ENCODE measurements at regions not wholly inside any gene's neighbourhood (a gene's known extent, or its start where the extent isn't known, plus 50 kb on each side); places are given as distances from the start of the nearest gene placed in this dataset.
A peak's percentile ranks its signal among the peaks of the same experiment; 100 is the strongest.
"Not testable (repeated sequence)": the region's sequence is repeated elsewhere in the genome, so short reads cannot be mapped to it uniquely, and the experiment has no call there.

DNA sequence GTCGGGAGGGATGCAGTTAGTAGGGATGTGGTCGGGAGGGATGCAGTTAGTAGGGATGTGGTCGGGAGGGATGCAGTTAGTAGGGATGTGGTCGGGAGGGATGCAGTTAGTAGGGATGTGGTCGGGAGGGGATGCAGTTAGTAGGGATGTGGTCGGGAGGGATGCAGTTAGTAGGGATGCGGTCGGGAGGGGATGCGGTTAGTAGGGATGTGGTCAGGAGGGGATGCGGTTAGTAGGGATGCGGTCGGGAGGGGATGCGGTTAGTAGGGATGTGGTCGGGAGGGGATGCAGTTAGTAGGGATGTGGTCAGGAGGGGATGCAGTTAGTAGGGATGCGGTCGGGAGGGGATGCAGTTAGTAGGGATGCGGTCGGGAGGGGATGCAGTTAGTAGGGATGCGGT is 96.2 kb downstream of the BDH1 start:
- not testable (repeated sequence) for H3K36me3 ChIP-seq (ENCODE audit: insufficient read depth, low read length); H3K4me1 ChIP-seq (ENCODE audit: insufficient read depth, low read length); H3K9me3 ChIP-seq (ENCODE audit: control insufficient read depth, insufficient read depth, low read length); H3K9ac ChIP-seq (ENCODE audit: low read depth, low read length)

DNA sequence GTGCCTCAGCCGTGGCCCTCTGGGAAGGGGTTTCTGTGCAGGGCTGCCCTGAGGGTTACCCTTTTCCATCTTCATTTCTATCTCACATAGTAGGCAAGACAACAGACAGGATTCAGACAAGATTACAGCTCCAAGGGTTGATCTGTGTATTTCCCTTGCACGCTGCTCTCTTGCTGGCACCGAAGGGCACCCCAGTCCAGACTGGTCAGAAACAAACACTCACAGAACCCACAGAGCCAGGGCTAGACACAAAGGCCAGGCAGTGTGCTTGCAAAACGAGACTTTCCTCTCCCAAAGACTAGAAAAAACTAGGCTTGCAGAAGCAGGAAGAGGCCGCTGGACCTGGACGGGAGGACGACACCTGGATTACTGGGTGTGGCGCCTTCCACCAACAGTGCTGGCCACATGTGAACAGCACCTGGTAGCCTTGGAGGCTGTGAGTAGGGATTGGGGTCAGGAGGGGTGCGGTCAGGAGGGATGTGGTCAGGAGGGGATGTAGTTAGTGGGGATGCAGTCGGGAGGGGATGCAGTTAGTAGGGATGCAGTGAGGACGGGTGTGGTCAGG is 96.8 kb downstream of the BDH1 start:
- H3K9me3 ChIP-seq (ENCODE audit: control insufficient read depth, insufficient read depth, low read length), result no peaks in the 10 kb centered on the region

DNA sequence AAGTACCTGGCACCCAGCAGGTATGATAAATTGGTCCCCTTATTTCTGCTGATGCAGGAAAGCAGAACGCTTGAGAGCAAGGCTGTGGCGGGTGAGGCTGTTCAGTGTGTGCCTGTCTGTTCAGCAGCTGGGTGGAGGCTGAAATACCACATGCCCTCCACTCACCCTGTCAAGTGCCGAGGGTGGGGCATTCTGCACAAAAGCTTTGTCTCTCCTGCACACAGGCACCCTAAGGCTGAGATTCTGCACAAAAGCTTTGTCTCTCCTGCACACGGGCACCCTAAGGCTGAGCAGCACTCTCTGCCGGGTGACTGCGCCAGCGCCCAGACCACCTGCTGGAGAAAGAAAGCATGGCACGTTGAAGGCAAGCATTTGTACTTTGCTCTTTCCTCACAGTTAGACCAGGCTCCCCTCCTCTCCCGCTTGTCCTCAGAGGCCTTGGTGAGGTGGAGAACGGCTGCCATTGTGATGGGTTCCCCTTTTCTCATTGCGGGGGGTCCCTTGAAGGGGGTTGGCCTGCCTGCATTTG is 97.5 kb downstream of the BDH1 start:
- Histone ChIP-seq H3K9ac (ENCODE audit: low read depth, low read length) (no peak overlapping the region), H3K36me3 (ENCODE audit: insufficient read depth, low read length) (no peaks in the 10 kb centered on the region), H3K9me3 (ENCODE audit: control insufficient read depth, insufficient read depth, low read length) (no peaks in the 10 kb centered on the region), H3K4me1 (ENCODE audit: insufficient read depth, low read length) (no peaks in the 10 kb centered on the region)

More for the DNA sequence above, 96.8 kb downstream of the BDH1 start:
- Histone ChIP-seq H3K36me3 (ENCODE audit: insufficient read depth, low read length) (no peaks in the 10 kb centered on the region), H3K9ac (ENCODE audit: low read depth, low read length) (no peak overlapping the region), H3K4me1 (ENCODE audit: insufficient read depth, low read length) (no peaks in the 10 kb centered on the region)

GRCh38 chr3:197456261-197457091 is 99.3 kb downstream of the BDH1 start:
- Histone ChIP-seq H3K9ac (ENCODE audit: low read depth, low read length) (peak overlapping the region; percentile 64), H3K4me1 (ENCODE audit: insufficient read depth, low read length) (no peaks in the 10 kb centered on the region), H3K36me3 (ENCODE audit: insufficient read depth, low read length) (no peaks in the 10 kb centered on the region), H3K9me3 (ENCODE audit: control insufficient read depth, insufficient read depth, low read length) (no peaks in the 10 kb centered on the region)

DNA sequence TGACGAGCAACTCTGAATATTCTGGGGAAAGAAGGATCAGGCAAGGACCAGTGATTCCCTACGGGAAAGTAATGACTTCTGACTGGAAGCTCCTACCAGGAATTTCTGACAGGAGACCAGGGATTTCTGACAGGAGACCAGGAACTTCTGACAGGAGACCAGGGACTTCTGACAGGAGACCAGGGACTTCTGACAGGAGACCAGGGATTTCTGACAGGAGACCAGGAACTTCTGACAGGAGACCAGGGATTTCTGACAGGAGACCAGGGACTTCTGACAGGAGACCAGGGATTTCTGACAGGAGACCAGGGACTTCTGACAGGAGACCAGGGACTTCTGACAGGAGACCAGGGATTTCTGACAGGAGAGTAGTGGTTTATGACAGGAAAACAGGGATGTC is 100.9 kb downstream of the BDH1 start:
- H3K9ac ChIP-seq (ENCODE audit: low read depth, low read length); H3K9me3 ChIP-seq (ENCODE audit: control insufficient read depth, insufficient read depth, low read length); H3K36me3 ChIP-seq (ENCODE audit: insufficient read depth, low read length); H3K4me1 ChIP-seq (ENCODE audit: insufficient read depth, low read length): not testable (repeated sequence)

GRCh38 chr3:197454014-197454413 is 101.8 kb downstream of the BDH1 start:
- Histone ChIP-seq H3K9me3 (ENCODE audit: control insufficient read depth, insufficient read depth, low read length) (no peaks in the 10 kb centered on the region), H3K9ac (ENCODE audit: low read depth, low read length) (no peak overlapping the region), H3K36me3 (ENCODE audit: insufficient read depth, low read length) (no peaks in the 10 kb centered on the region), H3K4me1 (ENCODE audit: insufficient read depth, low read length) (no peaks in the 10 kb centered on the region)

DNA sequence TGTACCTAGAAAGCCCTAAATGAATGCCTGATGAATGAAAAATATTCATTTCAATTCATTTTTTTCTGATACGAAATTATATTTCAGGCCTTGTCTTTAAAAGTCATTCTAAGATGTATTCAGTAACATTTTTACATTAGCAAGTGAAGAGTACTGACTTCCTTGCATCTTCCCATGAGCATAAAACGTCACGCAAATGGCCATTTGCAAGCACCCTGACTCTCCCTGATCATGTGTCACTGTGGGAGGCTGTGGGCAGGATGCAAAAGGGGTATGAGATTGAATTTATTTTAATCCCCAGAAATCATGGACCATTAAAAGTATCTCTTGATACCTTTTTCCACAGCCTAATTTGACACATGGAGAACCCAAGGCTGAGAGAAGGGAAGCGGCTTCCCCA is 105.0 kb downstream of the BDH1 start:
- Histone ChIP-seq H3K9ac (ENCODE audit: low read depth, low read length) (no peak overlapping the region), H3K36me3 (ENCODE audit: insufficient read depth, low read length) (no peaks in the 10 kb centered on the region), H3K9me3 (ENCODE audit: control insufficient read depth, insufficient read depth, low read length) (no peaks in the 10 kb centered on the region), H3K4me1 (ENCODE audit: insufficient read depth, low read length) (no peaks in the 10 kb centered on the region)

GRCh38 chr3:197450308-197450707 is 105.5 kb downstream of the BDH1 start:
- H3K9ac ChIP-seq (ENCODE audit: low read depth, low read length), result no peak overlapping the region
- H3K36me3 ChIP-seq (ENCODE audit: insufficient read depth, low read length), result no peaks in the 10 kb centered on the region
- H3K4me1 ChIP-seq (ENCODE audit: insufficient read depth, low read length), result no peaks in the 10 kb centered on the region
- H3K9me3 ChIP-seq (ENCODE audit: control insufficient read depth, insufficient read depth, low read length), result no peaks in the 10 kb centered on the region

GRCh38 chr3:197449181-197449580 is 106.6 kb downstream of the BDH1 start:
- not testable (repeated sequence) for H3K9ac ChIP-seq (ENCODE audit: low read depth, low read length); H3K9me3 ChIP-seq (ENCODE audit: control insufficient read depth, insufficient read depth, low read length); H3K4me1 ChIP-seq (ENCODE audit: insufficient read depth, low read length); H3K36me3 ChIP-seq (ENCODE audit: insufficient read depth, low read length)

DNA sequence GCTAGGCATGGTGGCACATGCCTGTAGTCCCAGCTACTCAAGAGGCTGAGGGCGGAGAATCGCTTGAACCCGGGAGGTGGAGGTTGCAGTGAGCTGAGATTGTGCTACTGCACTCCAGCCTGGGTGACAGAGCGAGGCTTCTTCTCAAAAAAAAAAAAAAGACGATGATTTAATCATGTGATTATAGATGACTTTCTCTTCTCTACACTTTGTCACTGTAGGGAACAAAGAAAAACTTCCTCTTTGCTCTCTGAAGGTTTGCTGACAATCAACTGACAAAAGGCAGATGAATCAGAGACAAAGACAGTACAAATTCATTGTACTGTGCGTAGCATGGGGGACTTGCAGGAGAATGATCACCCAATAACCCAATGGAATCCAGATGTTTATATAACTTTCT is 108.0 kb downstream of the BDH1 start:
- not testable (repeated sequence) for H3K4me1 ChIP-seq (ENCODE audit: insufficient read depth, low read length); H3K9me3 ChIP-seq (ENCODE audit: control insufficient read depth, insufficient read depth, low read length); H3K36me3 ChIP-seq (ENCODE audit: insufficient read depth, low read length); H3K9ac ChIP-seq (ENCODE audit: low read depth, low read length)

DNA sequence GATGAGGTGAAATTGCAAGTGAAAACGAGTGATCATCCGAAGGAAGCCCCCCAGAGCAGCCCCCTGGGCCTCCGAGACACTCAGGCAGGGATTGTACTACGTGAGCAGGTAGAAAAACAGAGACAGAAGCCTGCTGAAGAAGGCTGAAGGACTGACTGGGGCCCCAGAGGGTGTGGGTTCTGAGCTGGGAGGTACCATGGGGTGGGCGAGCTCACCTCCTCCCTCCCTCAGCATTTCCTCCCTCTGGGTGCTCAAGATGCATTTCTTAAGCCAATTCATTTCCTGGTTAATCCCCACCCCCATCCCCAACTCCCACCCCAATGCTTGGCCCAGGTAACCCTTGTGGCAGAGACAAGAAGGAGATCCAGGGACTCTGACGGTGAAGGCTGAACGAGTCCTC is 108.7 kb downstream of the BDH1 start:
- Histone ChIP-seq H3K9ac (ENCODE audit: low read depth, low read length) (no peak overlapping the region), H3K9me3 (ENCODE audit: control insufficient read depth, insufficient read depth, low read length) (no peaks in the 10 kb centered on the region), H3K36me3 (ENCODE audit: insufficient read depth, low read length) (no peaks in the 10 kb centered on the region), H3K4me1 (ENCODE audit: insufficient read depth, low read length) (no peaks in the 10 kb centered on the region)

DNA sequence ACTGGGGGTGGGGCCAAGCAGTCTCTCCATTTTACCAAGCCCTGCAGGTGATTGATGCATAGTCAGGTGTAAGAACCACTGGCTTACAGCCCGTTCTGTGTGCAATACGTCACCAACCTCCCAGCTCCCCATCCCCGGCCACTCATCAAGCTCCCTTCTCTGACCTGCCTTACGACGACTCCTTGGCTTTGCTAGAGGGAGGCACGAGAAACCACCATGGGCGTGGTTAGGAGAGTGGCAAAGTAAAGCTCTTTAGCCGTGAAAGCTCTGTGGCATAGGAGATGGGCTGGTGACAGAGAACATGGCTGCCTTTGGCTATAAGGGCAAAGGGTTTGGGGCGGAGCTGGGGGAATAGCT is 109.1 kb downstream of the BDH1 start:
- Histone ChIP-seq H3K9me3 (ENCODE audit: control insufficient read depth, insufficient read depth, low read length) (no peaks in the 10 kb centered on the region), H3K4me1 (ENCODE audit: insufficient read depth, low read length) (no peaks in the 10 kb centered on the region), H3K9ac (ENCODE audit: low read depth, low read length) (no peak overlapping the region), H3K36me3 (ENCODE audit: insufficient read depth, low read length) (no peaks in the 10 kb centered on the region)

DNA sequence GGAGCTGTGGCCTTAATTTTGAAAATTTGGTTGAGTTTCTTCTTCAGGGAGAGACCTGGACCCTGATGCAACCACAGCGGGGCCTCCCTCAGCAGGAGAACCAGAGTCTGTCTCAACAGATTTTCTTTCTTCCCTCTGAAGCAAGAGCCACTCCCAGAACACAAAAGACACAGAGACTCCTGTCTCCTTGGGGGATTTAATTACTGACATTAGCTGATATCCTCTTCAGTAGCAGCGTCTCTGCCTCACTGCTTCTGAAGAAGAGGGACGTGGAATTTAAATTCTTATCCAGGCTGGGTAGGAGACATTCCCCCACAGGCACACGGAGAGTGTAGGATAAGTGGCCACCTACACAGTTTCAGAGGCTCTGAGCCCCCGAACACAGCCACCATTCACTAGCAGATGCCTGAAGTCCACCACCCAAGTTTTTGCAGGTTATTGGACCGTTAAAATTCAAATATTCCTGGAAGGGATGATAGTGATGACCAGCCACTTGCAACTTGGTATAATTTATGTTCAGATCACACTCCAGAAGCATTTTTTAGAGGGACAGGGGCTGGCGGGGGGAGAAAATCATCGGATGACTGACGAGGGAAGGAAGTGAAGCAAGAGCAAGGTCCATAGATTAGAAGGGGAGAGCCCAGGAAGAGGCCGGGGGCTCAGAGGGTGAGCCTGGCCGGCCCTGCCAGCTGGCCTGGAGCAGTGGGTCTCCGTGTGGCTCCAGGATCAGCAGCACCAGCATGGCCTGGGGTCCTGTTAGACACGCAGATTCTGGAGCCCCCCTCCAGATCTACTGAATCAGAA is 109.7 kb downstream of the BDH1 start:
- Histone ChIP-seq H3K9me3 (ENCODE audit: control insufficient read depth, insufficient read depth, low read length) (no peaks in the 10 kb centered on the region), H3K36me3 (ENCODE audit: insufficient read depth, low read length) (no peaks in the 10 kb centered on the region), H3K4me1 (ENCODE audit: insufficient read depth, low read length) (no peaks in the 10 kb centered on the region), H3K9ac (ENCODE audit: low read depth, low read length) (no peak overlapping the region)

DNA sequence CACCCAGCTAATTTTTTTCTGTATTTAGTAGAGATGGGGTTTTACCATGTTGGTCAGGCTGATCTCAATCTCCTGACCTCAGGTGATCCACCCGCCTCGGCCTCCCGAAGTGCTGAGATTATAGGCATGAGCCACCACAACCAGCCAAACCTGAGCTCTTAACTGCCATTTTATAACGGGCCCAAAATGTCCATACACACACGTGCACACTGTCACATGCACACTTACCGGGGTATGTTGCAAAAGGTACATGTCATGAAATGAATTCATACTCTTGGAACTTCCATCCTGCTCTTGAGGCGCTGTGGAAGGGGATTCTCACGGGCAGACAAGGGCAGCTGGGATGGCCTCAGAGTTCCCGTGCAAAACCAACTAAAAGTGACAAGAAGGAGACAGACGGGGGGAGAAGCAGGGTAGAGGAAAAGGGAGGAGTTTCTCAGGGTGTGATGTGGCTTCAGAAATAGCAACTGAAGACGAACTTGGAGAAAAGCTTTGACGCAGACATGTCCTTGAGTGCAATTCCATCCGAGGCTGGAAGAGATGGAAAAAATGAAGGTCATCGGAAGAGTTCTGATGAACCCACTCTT is 110.9 kb downstream of the BDH1 start:
- H3K4me1 ChIP-seq (ENCODE audit: insufficient read depth, low read length), result no peaks in the 10 kb centered on the region
- H3K9me3 ChIP-seq (ENCODE audit: control insufficient read depth, insufficient read depth, low read length), result no peaks in the 10 kb centered on the region
- H3K9ac ChIP-seq (ENCODE audit: low read depth, low read length), result no peak overlapping the region
- H3K36me3 ChIP-seq (ENCODE audit: insufficient read depth, low read length), result no peaks in the 10 kb centered on the region

Measured in ES-I3 (cell line).